PC-9 (cell line): ENCODE measurements at regions not wholly inside any gene's neighbourhood (a gene's known extent, or its start where the extent isn't known, plus 50 kb on each side); places are given as distances from the start of the nearest gene placed in this dataset.

Experiments
- CTCF ChIP-seq: fragments of 200-600 bp; sonication (generic); conservative IDR thresholded peaks from 2 replicates; pipeline ENCODE4 v1.6.1; 2017; ENCODE audit warnings: mixed run types, antibody characterized with exemption, mild to moderate bottlenecking, moderate library complexity
- EZH2 ChIP-seq: fragments of 200-600 bp; sonication (generic); IDR thresholded peaks from 2 replicates; pipeline ENCODE4 v1.8.0; 2017; ENCODE audit warnings: antibody characterized with exemption, low read depth

GRCh38 chr3:157919319-157919887, 186.8 kb downstream of the SHOX2 start:
- TF ChIP-seq CTCF: no peak
- no peak for TF ChIP-seq EZH2
